HG02759 (cell line): ENCODE measurements at regions not wholly inside any gene's neighbourhood (a gene's known extent, or its start where the extent isn't known, plus 50 kb on each side); places are given as distances from the start of the nearest gene placed in this dataset.
"Not testable (repeated sequence)": the region's sequence is repeated elsewhere in the genome, so short reads cannot be mapped to it uniquely, and the experiment has no call there.

Experiments
- ATAC-seq: cut with Tn5 transposase; IDR thresholded peaks from one replicate; pipeline ENCODE4 v1.9.1; 2021; ENCODE audit warnings: mild to moderate bottlenecking, moderate library complexity; ENCODE audit not compliant: unreplicated experiment

DNA sequence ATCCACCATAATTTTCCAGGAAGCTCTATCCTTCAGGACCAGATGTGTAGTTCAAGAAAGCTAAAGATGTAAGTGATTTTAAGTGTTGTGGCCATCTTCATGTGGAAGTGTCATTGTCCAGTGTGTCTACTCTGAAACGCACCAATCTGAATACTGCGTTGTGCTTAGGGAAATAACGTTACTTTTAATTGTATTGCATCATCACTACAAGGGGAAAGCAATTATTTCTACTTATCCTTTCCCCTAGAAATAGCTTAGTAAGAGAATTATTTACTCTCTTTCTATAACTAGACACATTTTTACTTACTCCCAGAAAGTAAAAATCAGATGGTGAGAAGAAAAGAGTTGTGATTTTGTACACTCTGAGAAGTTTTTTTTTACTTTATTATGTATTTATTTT, 102.4 kb upstream of the DLGAP1 start:
- no peak for ATAC-seq

DNA sequence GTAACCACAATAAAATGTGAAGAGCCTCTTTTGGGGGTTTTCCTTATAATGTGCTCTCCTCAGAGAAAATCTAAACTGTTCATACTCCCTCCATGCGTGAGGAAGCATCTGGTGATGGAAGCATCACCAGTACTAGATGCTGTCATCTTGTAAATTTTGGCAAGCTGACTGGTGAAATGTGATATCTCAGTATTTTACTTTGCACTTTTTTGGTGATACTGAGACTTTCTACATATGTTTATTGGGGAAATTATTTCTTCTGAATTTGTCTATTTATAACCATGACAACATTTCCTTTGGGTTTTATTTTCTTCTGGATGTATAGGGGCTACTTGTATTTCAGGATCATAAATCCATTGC, 95.9 kb upstream of the DLGAP1 start:
- no peak for ATAC-seq

DNA sequence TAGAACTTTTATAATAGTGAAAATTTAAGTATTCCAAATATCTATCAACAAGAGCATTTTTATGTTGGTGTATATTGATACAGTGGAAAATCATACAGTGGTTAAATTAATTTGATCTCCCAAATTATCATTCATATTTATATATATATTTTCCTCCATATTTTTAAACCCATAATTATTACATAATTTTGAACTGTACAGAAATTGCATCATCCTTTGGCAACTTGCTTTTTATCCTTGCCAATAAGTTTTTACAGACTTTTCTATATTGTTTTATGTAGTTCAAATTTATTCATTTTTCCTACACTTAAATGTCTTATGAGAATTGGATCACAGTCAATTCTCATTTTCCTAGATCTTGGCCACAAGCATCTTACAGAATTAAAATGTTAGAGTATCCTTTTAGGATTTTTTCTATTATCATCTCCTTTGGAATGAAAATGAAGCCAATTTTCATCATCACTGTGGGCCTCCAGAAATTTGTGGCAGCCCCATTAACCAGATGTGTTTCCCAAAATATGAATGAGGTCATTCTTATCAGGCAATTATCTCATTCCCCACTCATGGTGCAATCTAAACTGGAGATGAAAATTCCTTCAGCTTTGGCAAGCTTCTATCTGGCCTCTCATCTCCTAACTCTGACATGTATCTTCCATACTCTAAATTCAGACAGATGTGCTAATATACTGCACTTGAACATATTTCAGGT, 94.2 kb upstream of the DLGAP1 start:
- ATAC-seq: no peak

DNA sequence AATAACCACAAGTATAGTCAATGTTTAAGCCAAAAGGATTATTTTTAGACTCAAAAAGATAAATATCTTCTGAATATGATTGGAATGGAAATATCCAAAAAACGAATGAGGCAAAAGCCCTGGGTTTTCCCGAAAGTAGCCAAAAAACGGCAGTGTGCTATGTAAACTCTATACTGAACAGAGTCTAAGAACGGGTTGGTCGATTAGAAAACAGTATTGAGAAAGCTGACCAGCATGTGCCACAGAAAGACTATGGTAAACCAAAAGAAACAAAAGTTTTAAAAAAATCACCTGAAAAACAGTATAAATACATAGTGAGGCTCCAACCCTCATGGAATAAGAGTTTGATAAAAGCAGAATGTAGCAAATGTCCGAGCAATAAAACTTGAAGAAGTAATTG, 92.0 kb upstream of the DLGAP1 start:
- no peak for ATAC-seq

DNA sequence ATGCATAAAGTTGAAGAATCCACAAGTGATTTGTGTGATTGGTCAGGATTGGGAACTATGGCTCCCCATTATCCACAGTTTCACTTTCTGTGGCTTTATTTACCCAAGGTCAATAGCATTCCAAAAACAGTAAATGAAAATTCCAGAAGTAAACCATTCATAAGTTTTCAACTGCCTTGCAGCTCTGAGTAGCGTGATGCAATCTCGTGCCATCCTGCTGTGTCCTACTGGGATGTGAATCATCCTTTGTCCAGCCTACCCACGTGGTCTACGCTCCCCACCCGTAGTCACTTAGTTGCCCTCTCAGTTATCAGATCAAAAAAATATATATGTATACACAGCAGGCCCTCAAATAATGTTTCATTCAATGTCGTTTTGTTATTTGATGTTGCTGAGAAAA, 89.0 kb upstream of the DLGAP1 start:
- ATAC-seq: no peak

DNA sequence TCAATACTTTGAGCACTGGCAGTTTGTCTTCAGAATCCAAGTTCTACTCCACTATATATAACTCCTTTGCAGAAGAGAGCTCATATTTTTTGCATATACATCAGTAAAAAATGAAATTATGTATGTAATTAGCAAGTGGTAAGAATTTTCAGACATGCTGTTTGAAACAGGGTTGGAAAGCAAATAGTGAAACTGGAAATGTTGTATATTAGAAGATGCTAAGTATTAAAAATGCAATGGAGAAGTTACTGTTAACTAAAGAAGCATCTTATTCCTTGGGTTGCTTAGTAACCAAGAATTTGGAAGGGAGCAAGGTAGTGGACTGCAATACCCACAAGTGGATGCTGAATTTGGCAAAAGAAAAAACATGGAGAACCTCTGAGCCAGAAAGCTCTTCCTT, 88.6 kb upstream of the DLGAP1 start:
- no peak for ATAC-seq

DNA sequence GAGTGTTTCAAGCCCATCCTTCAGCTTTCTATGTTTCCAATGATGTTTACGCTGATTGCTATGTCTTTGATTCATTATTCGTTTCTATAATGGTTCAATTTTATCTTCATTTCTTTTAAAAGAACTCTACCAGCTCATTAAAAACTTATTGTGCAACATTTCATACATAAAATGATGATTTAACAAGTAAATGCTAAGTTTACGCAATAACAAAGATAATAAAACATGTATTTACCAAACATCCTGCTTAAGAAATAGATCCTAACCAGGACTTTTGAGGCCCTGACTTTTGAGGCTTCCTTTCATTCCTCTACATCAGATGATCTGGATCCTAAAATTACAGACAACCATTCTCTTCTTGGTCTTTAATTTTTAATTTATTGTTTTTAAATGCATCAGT, 86.5 kb upstream of the DLGAP1 start:
- no peak for ATAC-seq

DNA sequence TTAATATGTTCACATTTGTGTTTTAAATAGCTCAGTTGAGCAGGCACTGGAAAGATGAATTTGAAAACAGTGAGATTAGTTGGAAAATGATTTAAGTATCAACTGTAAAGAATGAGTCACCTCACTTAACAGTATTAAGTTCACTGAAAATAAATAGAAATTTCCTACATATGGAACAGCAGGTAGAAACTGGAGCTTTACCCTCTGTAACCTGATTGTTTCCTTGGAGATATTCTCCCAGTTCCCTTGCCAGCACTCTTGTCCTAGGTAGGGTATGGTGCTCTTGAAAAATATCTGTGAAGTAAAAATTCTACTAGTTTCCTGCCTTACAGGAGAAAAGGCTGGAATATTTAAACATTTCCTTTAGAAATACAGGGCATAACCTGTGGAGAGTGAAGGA, 81.3 kb upstream of the DLGAP1 start:
- ATAC-seq: no peak

DNA sequence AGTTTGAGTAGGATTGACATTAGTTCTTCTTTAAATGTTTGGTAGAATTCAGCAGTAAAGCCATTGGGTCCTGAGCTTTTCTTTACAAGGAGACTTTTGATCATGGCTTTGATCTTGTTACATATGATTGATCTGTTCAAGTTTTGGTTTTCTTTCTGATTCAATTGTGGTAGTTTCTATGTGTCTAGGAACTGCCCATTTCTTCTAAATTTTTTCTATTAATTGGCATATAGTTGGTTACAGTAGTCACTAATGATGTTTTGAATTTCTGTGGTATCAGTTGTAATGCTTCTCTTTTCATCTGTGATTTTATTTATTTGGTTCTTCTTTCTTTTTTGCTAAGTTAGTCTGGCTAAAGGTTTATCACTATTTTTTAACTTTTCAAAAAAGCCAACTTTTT, 73.3 kb upstream of the DLGAP1 start:
- ATAC-seq: no peak

DNA sequence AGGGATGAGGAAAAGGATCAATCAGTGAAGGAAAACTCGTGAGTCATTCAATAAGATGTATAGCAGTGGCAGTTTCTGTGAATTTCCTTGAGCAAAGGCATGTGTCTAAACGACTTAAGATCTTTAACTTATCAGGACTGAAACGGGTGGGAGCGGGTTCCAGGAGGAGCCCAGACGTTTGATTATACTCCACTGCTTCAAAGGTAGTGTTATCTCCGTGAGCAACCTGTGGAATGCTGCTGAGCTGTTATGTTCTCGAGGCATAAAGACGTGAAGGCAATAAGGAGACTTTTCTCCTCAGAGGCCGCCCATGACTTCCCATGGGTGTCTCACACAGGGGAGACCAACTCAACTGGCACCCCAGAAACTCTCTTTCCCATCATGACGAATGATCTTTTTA, 72.7 kb upstream of the DLGAP1 start:
- ATAC-seq: not testable (repeated sequence)

DNA sequence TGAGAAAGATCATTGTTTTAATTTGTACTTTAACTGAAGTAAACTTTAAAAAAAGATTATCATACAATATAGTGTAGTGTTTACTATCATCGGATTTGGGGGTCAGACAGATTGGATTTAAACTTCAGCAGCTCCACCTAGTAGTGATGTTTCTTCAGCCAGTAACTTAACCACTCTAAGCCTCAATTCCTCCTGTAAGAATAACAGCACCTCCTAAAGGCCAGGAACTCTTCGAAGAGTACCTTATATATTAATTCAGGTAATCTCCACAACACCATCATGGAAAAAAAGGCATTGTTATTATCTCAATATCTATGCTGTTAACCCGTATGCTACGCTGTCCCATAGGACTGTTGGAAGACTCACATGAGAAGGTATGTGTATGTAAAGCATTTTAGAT, 69.0 kb upstream of the DLGAP1 start:
- ATAC-seq: no peak

DNA sequence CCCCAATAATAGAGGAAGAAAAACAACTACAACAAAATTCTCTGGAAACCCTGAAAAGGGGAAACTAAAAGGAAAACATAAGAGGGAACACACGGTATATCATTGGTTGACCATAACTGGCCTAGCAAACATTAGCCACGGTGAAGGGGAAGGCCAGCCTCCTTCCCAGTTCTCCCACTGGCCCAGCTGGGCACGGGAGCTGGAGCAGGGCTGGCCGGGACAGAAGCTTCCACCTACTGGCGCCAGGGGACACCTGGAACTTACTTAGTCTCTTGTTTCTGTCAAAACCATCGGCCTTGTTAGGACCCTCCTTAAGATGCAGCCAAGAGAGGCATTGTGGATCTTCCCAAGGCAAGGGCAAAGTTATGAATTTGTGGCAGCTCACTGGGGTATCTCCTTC, 56.1 kb upstream of the DLGAP1 start:
- ATAC-seq: no peak

DNA sequence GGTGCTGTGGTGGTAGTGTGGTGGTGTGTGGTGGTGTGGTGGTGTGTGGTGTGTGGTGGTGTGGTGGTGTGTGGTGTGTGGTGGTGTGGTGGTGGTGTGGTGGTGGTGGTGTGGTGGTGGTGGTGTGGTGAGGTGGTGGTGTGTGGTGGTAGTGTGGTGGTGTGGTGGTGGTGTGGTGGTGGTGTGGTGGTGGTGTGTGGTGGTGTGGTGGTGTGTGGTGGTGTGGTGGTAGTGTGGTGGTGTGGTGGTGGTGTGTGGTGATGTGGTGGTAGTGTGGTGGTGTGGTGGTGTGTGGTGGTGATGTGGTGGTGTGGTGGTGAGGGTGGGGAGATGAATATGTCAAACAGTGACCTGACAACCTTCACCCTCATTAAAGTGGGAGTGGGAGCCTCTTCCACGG, 55.6 kb upstream of the DLGAP1 start:
- no peak for ATAC-seq

DNA sequence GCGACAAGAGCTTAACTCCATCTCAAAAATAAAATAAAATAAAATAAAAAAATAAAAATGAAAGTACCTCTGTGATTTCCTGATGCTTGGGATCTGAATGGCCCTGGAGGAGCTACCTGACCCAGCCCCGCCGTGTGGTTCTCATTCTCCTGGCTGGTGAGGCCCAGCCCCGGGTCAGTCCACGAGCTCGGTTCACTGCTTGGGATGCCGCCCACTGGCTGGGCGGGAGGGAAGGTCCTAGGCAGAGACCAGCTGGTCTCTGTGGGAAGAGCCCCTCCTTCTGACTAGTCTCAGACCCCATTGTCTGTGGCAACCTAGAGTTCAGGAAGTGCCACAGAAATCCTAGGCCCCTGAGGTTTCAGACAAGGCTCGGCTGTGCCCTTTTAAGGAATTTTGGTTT, 55.1 kb upstream of the DLGAP1 start:
- no peak for ATAC-seq
